OCI-LY7 (cell line): ENCODE measurements at regions not wholly inside any gene's neighbourhood (a gene's known extent, or its start where the extent isn't known, plus 50 kb on each side); places are given as distances from the start of the nearest gene placed in this dataset.

Experiments used
- BruUV-seq: library from RNA; stranded (reverse); fragments of 400-500 nt; replicated peaks from 2 replicates; lab custom pipeline; 2021; lab: Mats Ljungman, UMichigan
- CTCF ChIA-PET: fragments of 300-600 bp; sonication (Branson Sonifier 250); formaldehyde crosslinking; loops from one replicate; lab custom pipeline; 2022; ENCODE audit warnings: antibody characterized with exemption; ENCODE audit not compliant: unreplicated experiment; lab: Charles Lee
- POLR2A ChIA-PET: fragments of 300-600 bp; sonication (Branson Sonifier 250); formaldehyde crosslinking; loops from one replicate; lab custom pipeline; 2022; ENCODE audit warnings: antibody characterized with exemption; lab: Charles Lee
- DNase-seq: peaks from one replicate; pipeline ENCODE4 v3.0.0-alpha.2; 2015; ENCODE audit warnings: low spot score
- H2AFZ ChIP-seq: fragments of 200-600 bp; sonication (generic), shearing (Covaris generic); 2 replicates; pipeline ENCODE4 v1.6.1; 2014; ENCODE audit warnings: mild to moderate bottlenecking, antibody characterized with exemption, low read length, moderate library complexity
- H3K27ac ChIP-seq: fragments of 200-600 bp; sonication (generic); 2 replicates; pipeline ENCODE4 v1.5.1; 2014; ENCODE audit warnings: mixed run types, low read depth, mild to moderate bottlenecking, moderate library complexity, low read length, inconsistent platforms; ENCODE audit not compliant: poor library complexity, severe bottlenecking
- H3K36me3 ChIP-seq: fragments of 200-600 bp; sonication (generic); 2 replicates; pipeline ENCODE4 v1.6.1; 2014; ENCODE audit warnings: mild to moderate bottlenecking, antibody characterized with exemption, low read length, moderate library complexity, mixed read lengths; ENCODE audit not compliant: insufficient read depth
- H3K4me1 ChIP-seq: fragments of 200-600 bp; sonication (generic); 2 replicates; pipeline ENCODE4 v1.5.1; 2014; ENCODE audit warnings: mild to moderate bottlenecking, low read length; ENCODE audit not compliant: insufficient read depth, poor library complexity, severe bottlenecking
- H3K4me2 ChIP-seq: fragments of 200-600 bp; sonication (generic); 2 replicates; pipeline ENCODE4 v1.6.1; 2014; ENCODE audit warnings: mild to moderate bottlenecking, low read length
- H3K4me3 ChIP-seq: fragments of 200-600 bp; sonication (generic); 2 replicates; pipeline ENCODE4 v1.5.1; 2014; ENCODE audit warnings: mild to moderate bottlenecking, low read depth, low read length; ENCODE audit not compliant: poor library complexity, severe bottlenecking
- H3K79me2 ChIP-seq: fragments of 200-600 bp; sonication (generic); 2 replicates; pipeline ENCODE4 v1.6.1; 2016; ENCODE audit warnings: low read depth, mild to moderate bottlenecking, low read length, moderate library complexity, mixed read lengths; ENCODE audit not compliant: insufficient read depth
- H3K9me2 ChIP-seq: fragments of 200-600 bp; sonication (generic); 2 replicates; pipeline ENCODE4 v1.6.1; 2016; ENCODE audit warnings: mild to moderate bottlenecking, low read length, mixed read lengths; ENCODE audit not compliant: insufficient read depth
- H3K9me3 ChIP-seq: fragments of 200-600 bp; sonication (generic); 2 replicates; pipeline ENCODE4 v1.6.1; 2014; ENCODE audit warnings: mild to moderate bottlenecking, mixed run types, low read length, mixed read lengths
- H4K20me1 ChIP-seq: fragments of 200-600 bp; sonication (generic); 2 replicates; pipeline ENCODE4 v1.6.1; 2014; ENCODE audit warnings: mild to moderate bottlenecking, antibody characterized with exemption, low read length, moderate library complexity, mixed read lengths; ENCODE audit not compliant: insufficient read depth
- CTCF ChIP-seq: fragments of 200-600 bp; sonication (generic); conservative IDR thresholded peaks from 2 replicates; pipeline ENCODE4 v1.5.1; 2014; ENCODE audit warnings: mild to moderate bottlenecking, antibody characterized with exemption, low read length, moderate library complexity, mixed read lengths
- EZH2phosphoT487 ChIP-seq: fragments of 200-600 bp; sonication (generic); IDR thresholded peaks from 2 replicates; pipeline ENCODE4 v1.6.1; 2018; ENCODE audit warnings: low read depth, borderline replicate concordance, mild to moderate bottlenecking, mixed run types, antibody characterized with exemption, low read length, moderate library complexity, mixed read lengths
- intact Hi-C: fragments of 100-400 bp; cut with micrococcal nuclease; formaldehyde crosslinking; loops from one replicate; pipeline ENCODE4 v1.10.0; 2022; ENCODE audit not compliant: unreplicated experiment

GRCh38 chr2:18286897-18287296, 273.6 kb downstream of the RDH14 start:
- Histone ChIP-seq H3K9me3 (no peaks in the 10 kb centered on the region), H3K4me1 (no peaks in the 10 kb centered on the region), H2AFZ (no peak overlapping the region), H3K36me3 (no peaks in the 10 kb centered on the region), H3K4me3 (no peak overlapping the region), H4K20me1 (no peaks in the 10 kb centered on the region), H3K27ac (no peak overlapping the region), H3K4me2 (no peak overlapping the region), H3K9me2 (no peaks in the 10 kb centered on the region), H3K79me2 (no peaks in the 10 kb centered on the region)
- POLR2A ChIA-PET, result no interaction called here
- intact Hi-C loops, result no loop called here
- DNase-seq, result no peak
- no TSS peak for BruUV-seq
- TF ChIP-seq CTCF, result no peak
- no peak for TF ChIP-seq EZH2phosphoT487
- CTCF ChIA-PET, result no interaction called here

GRCh38 chr2:18284331-18284730, 276.1 kb downstream of the RDH14 start:
- Histone ChIP-seq H3K27ac (no peak overlapping the region), H3K4me2 (no peak overlapping the region), H3K4me3 (no peak overlapping the region), H3K4me1 (no peaks in the 10 kb centered on the region), H3K9me2 (no peaks in the 10 kb centered on the region), H3K9me3 (no peaks in the 10 kb centered on the region), H3K79me2 (no peaks in the 10 kb centered on the region), H3K36me3 (no peaks in the 10 kb centered on the region), H4K20me1 (no peaks in the 10 kb centered on the region), H2AFZ (no peak overlapping the region)
- TF ChIP-seq EZH2phosphoT487, result no peak
- TF ChIP-seq CTCF, result no peak
- ChIA-PET CTCF (no interaction called here), POLR2A (no interaction called here)
- intact Hi-C loops, result no loop called here
- BruUV-seq, result no TSS peak
- no peak for DNase-seq

- H3K4me2 ChIP-seq, result no peak overlapping the region
- H3K79me2 ChIP-seq, result no peaks in the 10 kb centered on the region
- H4K20me1 ChIP-seq, result no peaks in the 10 kb centered on the region
- H3K4me1 ChIP-seq, result no peaks in the 10 kb centered on the region
- H3K4me3 ChIP-seq, result no peak overlapping the region
- ChIA-PET CTCF (no interaction called here), POLR2A (no interaction called here)
- BruUV-seq, result no TSS peak
- no peaks in the 10 kb centered on the region for H3K36me3 ChIP-seq
- no peak for DNase-seq
- no peaks in the 10 kb centered on the region for H3K9me2 ChIP-seq
- H3K27ac ChIP-seq, result no peak overlapping the region
- intact Hi-C loops, result no loop called here
- H3K9me3 ChIP-seq, result no peaks in the 10 kb centered on the region
- H2AFZ ChIP-seq, result no peak overlapping the region
- no peak for TF ChIP-seq EZH2phosphoT487
- TF ChIP-seq CTCF, result no peak
Observed at GRCh38 chr2:18282026-18282425, 278.4 kb downstream of the RDH14 start.
